Tibial nerve (tissue), 4 donors: ENCODE measurements at regions not wholly inside any gene's neighbourhood (a gene's known extent, or its start where the extent isn't known, plus 50 kb on each side); places are given as distances from the start of the nearest gene placed in this dataset.

Experiments
- CTCF ChIP-seq, 5 experiments: fragments of 200-600 bp in 3 of 5; fragments of 450-650 bp in 2 of 5; sonication (generic) in 3 of 5; IDR thresholded peaks; one replicate each; pipeline ENCODE4 v1.5.1; 2016 to 2019; ENCODE audit warnings: antibody characterized with exemption in 5 of 5, mild to moderate bottlenecking in 3 of 5, moderate library complexity in 2 of 5
- EP300 ChIP-seq, 2 donors: sonication (generic); formaldehyde crosslinking; IDR thresholded peaks; one replicate each; pipeline ENCODE4 v1.6.1; 2017; ENCODE audit warnings: antibody characterized with exemption in 2 of 2, mild to moderate bottlenecking in 1 of 2
- POLR2A ChIP-seq, 2 donors: fragments of 450-650 bp; IDR thresholded peaks; one replicate each; pipeline ENCODE4 v1.6.1; 2017; ENCODE audit warnings: antibody characterized with exemption in 2 of 2, mild to moderate bottlenecking in 2 of 2, moderate library complexity in 2 of 2

DNA sequence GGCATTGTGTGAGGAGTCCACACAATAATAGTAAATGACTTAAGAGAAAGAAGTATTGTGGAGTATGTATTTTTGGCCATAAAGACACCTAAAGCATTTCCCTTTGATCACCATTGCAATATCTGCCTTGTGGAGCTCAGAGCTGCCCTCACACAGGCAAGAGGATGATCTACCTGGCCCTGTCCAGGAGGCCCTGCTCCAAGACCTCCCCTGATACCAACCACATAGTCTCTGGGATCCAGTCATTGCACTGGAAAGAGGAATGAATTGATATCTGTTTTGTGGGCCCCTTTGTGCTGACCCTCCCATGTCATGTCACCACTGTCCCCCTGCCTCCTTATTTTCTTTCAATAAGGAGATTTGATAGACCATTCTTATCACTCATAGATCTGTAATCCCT lies 430.6 kb upstream of the TNP1 start:
- TF ChIP-seq CTCF (IDR thresholded peaks at IDR 0.05) (no peak), POLR2A (IDR thresholded peaks at IDR 0.05) (no peak), EP300 (IDR thresholded peaks at IDR 0.05) (no peak)
